Mucosa of gallbladder (tissue), 1 donor: ENCODE measurements at regions not wholly inside any gene's neighbourhood (a gene's known extent, or its start where the extent isn't known, plus 50 kb on each side); places are given as distances from the start of the nearest gene placed in this dataset.

Experiments used
- DNase-seq: peaks from one replicate; pipeline ENCODE4 v3.0.0-alpha.2; 2020; ENCODE audit warnings: low spot score
- donor health status: DM: no; HTN: no; CAD: no.

GRCh38 chr14:38901791-38902190 lies 201.2 kb downstream of the SEC23A start:
- no peak for DNase-seq

- DNase-seq: no peak
These were observed 202.1 kb downstream of the SEC23A start for GRCh38 chr14:38900887-38901286.

- no peak for DNase-seq
These were observed 215.3 kb downstream of the SEC23A start for GRCh38 chr14:38887696-38888095.

- DNase-seq: no peak
These were observed 218.9 kb downstream of the SEC23A start for GRCh38 chr14:38884109-38884508.

GRCh38 chr14:38883127-38883526 lies 219.9 kb downstream of the SEC23A start:
- DNase-seq: no peak

GRCh38 chr14:38882533-38882932 lies 220.5 kb downstream of the SEC23A start:
- no peak for DNase-seq

GRCh38 chr14:38880643-38881524 lies 222.2 kb downstream of the SEC23A start:
- DNase-seq: no peak

GRCh38 chr14:38877744-38878388 lies 225.2 kb downstream of the SEC23A start:
- no peak for DNase-seq

GRCh38 chr14:38874721-38875120 lies 228.3 kb downstream of the SEC23A start:
- no peak for DNase-seq

GRCh38 chr14:38873941-38874612 lies 229.0 kb downstream of the SEC23A start:
- DNase-seq: no peak

GRCh38 chr14:38870296-38870836 lies 232.7 kb downstream of the SEC23A start:
- DNase-seq: no peak

- DNase-seq: no peak
These were observed 234.4 kb downstream of the SEC23A start for GRCh38 chr14:38868399-38869290.

- peak; percentile 79 for DNase-seq
These were observed 235.4 kb downstream of the SEC23A start for GRCh38 chr14:38867561-38868150.

- no peak for DNase-seq
These were observed 236.6 kb downstream of the SEC23A start for GRCh38 chr14:38866461-38866860.

- no peak for DNase-seq
These were observed 240.7 kb downstream of the SEC23A start for GRCh38 chr14:38862366-38862765.

- DNase-seq: no peak
These were observed 242.5 kb downstream of the SEC23A start for GRCh38 chr14:38860530-38860929.

GRCh38 chr14:38856798-38857197 lies 246.2 kb downstream of the SEC23A start:
- DNase-seq: no peak

- DNase-seq: no peak
These were observed 247.5 kb downstream of the SEC23A start for GRCh38 chr14:38855513-38855912.

- DNase-seq: no peak
These were observed 251.9 kb downstream of the SEC23A start for GRCh38 chr14:38851111-38851510.

- DNase-seq: no peak
These were observed 252.4 kb downstream of the SEC23A start for GRCh38 chr14:38850664-38851063.
